H1 (cell line): ENCODE measurements at regions not wholly inside any gene's neighbourhood (a gene's known extent, or its start where the extent isn't known, plus 50 kb on each side); places are given as distances from the start of the nearest gene placed in this dataset.

Source experiments
- CTCF ChIA-PET: fragments of 300-600 bp; sonication (Branson Sonifier 250); formaldehyde crosslinking; loops from one replicate; lab custom pipeline; 2021; ENCODE audit not compliant: partially characterized antibody; lab: Charles Lee
- POLR2A ChIA-PET: fragments of 300-600 bp; sonication (Branson Sonifier 250); formaldehyde crosslinking; loops from one replicate; lab custom pipeline; 2021; ENCODE audit warnings: inconsistent platforms; ENCODE audit not compliant: partially characterized antibody; lab: Charles Lee
- DNase-seq, 2 experiments: peaks; one replicate each; pipeline versions ENCODE4 v3.0.0 to v3.0.0-alpha.2; 2010 to 2022; ENCODE audit warnings: low spot score in 2 of 2, low read depth in 1 of 2, mixed read lengths in 1 of 2
- FAIRE-seq: peaks from 2 replicates; lab custom pipeline; 2011; peaks lifted over from hg19 to GRCh38; lab: Jason Lieb, UNC
- H2AFZ ChIP-seq: 2 replicates; pipeline ENCODE4 v1.8.1; 2012; ENCODE audit warnings: low read length, inconsistent platforms
- H2AK5ac ChIP-seq: 2 replicates; pipeline ENCODE4 v1.6.1; 2013; ENCODE audit warnings: low read depth, low read length
- H2BK120ac ChIP-seq: replicated peaks from 2 replicates; pipeline ENCODE3; 2013; ENCODE audit warnings: low read depth, low read length, inconsistent platforms
- H2BK12ac ChIP-seq: 2 replicates; pipeline ENCODE4 v1.6.1; 2013; ENCODE audit warnings: low read depth, low read length
- H2BK15ac ChIP-seq: 2 replicates; pipeline ENCODE4 v1.6.1; 2013; ENCODE audit warnings: low read length
- H2BK20ac ChIP-seq: 2 replicates; pipeline ENCODE4 v1.6.1; 2013; ENCODE audit warnings: low read length
- H2BK5ac ChIP-seq: 2 replicates; pipeline ENCODE4 v1.6.1; 2013; ENCODE audit warnings: low read depth, low read length
- H3K14ac ChIP-seq: 2 replicates; pipeline ENCODE4 v1.6.1; 2013; ENCODE audit warnings: inconsistent platforms; ENCODE audit not compliant: insufficient read length
- H3K18ac ChIP-seq: 2 replicates; pipeline ENCODE4 v1.6.1; 2013; ENCODE audit warnings: low read length; ENCODE audit errors: extremely low read depth
- H3K23ac ChIP-seq: 2 replicates; pipeline ENCODE4 v1.6.1; 2013; ENCODE audit warnings: inconsistent platforms; ENCODE audit not compliant: insufficient read length
- H3K23me2 ChIP-seq: 2 replicates; pipeline ENCODE4 v1.6.1; 2013; ENCODE audit warnings: low read depth, low read length
- H3K27ac ChIP-seq: 2 replicates; pipeline ENCODE4 v1.6.1; 2011; ENCODE audit warnings: low read depth, low read length, inconsistent platforms
- H3K27me3 ChIP-seq, 4 experiments: replicated peaks in 1 of 4; 1 replicate in 1 of 4; 2 replicates in 3 of 4; pipeline versions ENCODE4 v1.6.1 to v1.8.1; 2011 to 2013; ENCODE audit warnings: low read length in 3 of 4, mild to moderate bottlenecking in 3 of 4, inconsistent platforms in 2 of 4, mixed read lengths in 2 of 4, moderate library complexity in 1 of 4; ENCODE audit not compliant: control insufficient read depth in 3 of 4, insufficient read depth in 3 of 4; ENCODE audit errors: extremely low read depth in 1 of 4
- H3K36me3 ChIP-seq, 4 experiments: 2 replicates each; pipeline versions ENCODE4 v1.6.1 to v1.8.1; 2011 to 2013; ENCODE audit warnings: mild to moderate bottlenecking in 4 of 4, low read length in 3 of 4, moderate library complexity in 2 of 4, control low read depth in 1 of 4, inconsistent platforms in 1 of 4; ENCODE audit not compliant: insufficient read depth in 4 of 4, control insufficient read depth in 2 of 4
- H3K4ac ChIP-seq: replicated peaks from 2 replicates; pipeline ENCODE3; 2013; ENCODE audit warnings: low read length, low read depth, mixed read lengths, inconsistent platforms; ENCODE audit not compliant: insufficient read length
- H3K4me1 ChIP-seq, 4 experiments: replicated peaks in 1 of 4; 1 replicate in 1 of 4; 2 replicates in 3 of 4; pipeline versions ENCODE4 v1.6.1 to v1.8.1; 2011 to 2013; ENCODE audit warnings: low read length in 3 of 4, inconsistent platforms in 2 of 4, mixed read lengths in 1 of 4; ENCODE audit not compliant: insufficient read depth in 4 of 4, control insufficient read depth in 3 of 4
- H3K4me2 ChIP-seq, 2 experiments: 2 replicates each; pipeline versions ENCODE4 v1.6.1 to v1.8.1; 2011 to 2013; ENCODE audit warnings: low read depth in 2 of 2, low read length in 2 of 2, control low read depth in 1 of 2, inconsistent platforms in 1 of 2, mild to moderate bottlenecking in 1 of 2; ENCODE audit not compliant: insufficient read depth in 1 of 2
- H3K4me3 ChIP-seq, 4 experiments: fragments of 200-600, 300-600 bp in 1 of 4; sonication (generic), shearing (Covaris generic), sonication (Bioruptor Twin) in 1 of 4; 2 replicates each; pipeline versions ENCODE4 v1.5.1 to v1.8.1; 2011 to 2016; ENCODE audit warnings: low read length in 4 of 4, low read depth in 3 of 4, control low read depth in 2 of 4, inconsistent platforms in 2 of 4, mild to moderate bottlenecking in 2 of 4, mixed read lengths in 1 of 4, moderate library complexity in 1 of 4; ENCODE audit not compliant: insufficient read depth in 2 of 4; ENCODE audit errors: extremely low read depth in 1 of 4
- H3K56ac ChIP-seq: replicated peaks from 2 replicates; pipeline ENCODE3; 2013; ENCODE audit warnings: low read depth, mild to moderate bottlenecking, mixed read lengths, low read length, inconsistent platforms; ENCODE audit not compliant: insufficient read length
- H3K79me1 ChIP-seq: 2 replicates; pipeline ENCODE4 v1.6.1; 2013; ENCODE audit warnings: low read depth, low read length, control low read depth
- H3K79me2 ChIP-seq, 2 experiments: 2 replicates each; pipeline versions ENCODE4 v1.6.1 to v1.8.1; 2012 to 2013; ENCODE audit warnings: low read length in 2 of 2, mild to moderate bottlenecking in 2 of 2, inconsistent platforms in 1 of 2; ENCODE audit not compliant: insufficient read depth in 2 of 2, control insufficient read depth in 1 of 2
- H3K9ac ChIP-seq, 4 experiments: replicated peaks in 1 of 4; 1 replicate in 1 of 4; 2 replicates in 3 of 4; pipeline versions ENCODE4 v1.6.1 to v1.8.1; 2011 to 2013; ENCODE audit warnings: low read depth in 3 of 4, low read length in 3 of 4, control low read depth in 2 of 4, mild to moderate bottlenecking in 2 of 4, moderate library complexity in 2 of 4, inconsistent platforms in 1 of 4; ENCODE audit errors: extremely low read depth in 1 of 4
- H3K9me3 ChIP-seq, 2 experiments: 2 replicates each; pipeline versions ENCODE4 v1.6.1 to v1.8.1; 2012 to 2013; ENCODE audit warnings: mild to moderate bottlenecking in 2 of 2, moderate library complexity in 2 of 2, control low read depth in 1 of 2, inconsistent platforms in 1 of 2, low read depth in 1 of 2, low read length in 1 of 2, mixed read lengths in 1 of 2; ENCODE audit not compliant: insufficient read depth in 2 of 2
- H4K20me1 ChIP-seq, 2 experiments: replicated peaks in 1 of 2; 2 replicates each; pipeline versions ENCODE3 to v1.8.1; 2011 to 2013; ENCODE audit warnings: inconsistent platforms in 2 of 2, low read length in 2 of 2, mild to moderate bottlenecking in 1 of 2; ENCODE audit not compliant: insufficient read depth in 2 of 2, control insufficient read depth in 1 of 2
- H4K5ac ChIP-seq: 2 replicates; pipeline ENCODE4 v1.6.1; 2013; ENCODE audit warnings: low read length, low read depth, mixed read lengths, inconsistent platforms; ENCODE audit not compliant: insufficient read length
- H4K8ac ChIP-seq: 2 replicates; pipeline ENCODE4 v1.8.0; 2013; ENCODE audit warnings: mild to moderate bottlenecking, moderate library complexity, low read length, inconsistent platforms; ENCODE audit not compliant: insufficient read depth; ENCODE audit errors: extremely low read depth
- H4K91ac ChIP-seq: replicated peaks from 2 replicates; pipeline ENCODE3; 2013; ENCODE audit warnings: low read length, mixed read lengths, inconsistent platforms; ENCODE audit not compliant: insufficient read length
- USF2 ChIP-seq: IDR thresholded peaks from 2 replicates; pipeline ENCODE4 v1.6.1; 2011; ENCODE audit warnings: low read length, improper control_type of control experiment
- WGBS, 2 experiments: shearing (Covaris generic) in 1 of 2; methylation state at CpG; one replicate each; pipeline versions ENCODE4 v1.1.6 to v1.1.7; 2013 to 2015; ENCODE audit warnings: low lambda C conversion rate in 2 of 2, mixed read lengths in 2 of 2, inconsistent platforms in 1 of 2, low coverage in 1 of 2, missing lambda C conversion rate in 1 of 2; ENCODE audit not compliant: insufficient replicate concordance in 2 of 2, insufficient coverage in 1 of 2, insufficient read length in 1 of 2; ENCODE audit errors: extremely low coverage in 1 of 2, missing lambda C conversion rate in 1 of 2; 5-methylcytosine and 5-hydroxymethylcytosine counted together

GRCh38 chr10:30527623-30528428 is 93.8 kb downstream of the MAP3K8 start:
- Histone ChIP-seq H2BK20ac (no peak overlapping the region), H3K4me3 (no peak overlapping the region), H2BK5ac (no peak overlapping the region), H4K8ac (no peak overlapping the region), H2BK120ac (peak overlapping the region; percentile 36), H4K91ac (no peak overlapping the region), H3K27ac (no peak overlapping the region), H3K4me1 (peaks cover 0 to 17% (median 0%) of the 10 kb centered on the region in 4 experiments; a peak in 5 of 7 replicates), H3K23ac (no peak overlapping the region), H4K20me1 (no peaks in the 10 kb centered on the region), H3K36me3 (no peaks in the 10 kb centered on the region), H4K5ac (no peak overlapping the region), H3K79me2 (no peaks in the 10 kb centered on the region), H3K23me2 (no peaks in the 10 kb centered on the region), H3K27me3 (no peaks in the 10 kb centered on the region), H3K56ac (no peak overlapping the region), H3K9ac (no peak overlapping the region), H3K4ac (no peak overlapping the region), H2BK12ac (peak overlapping the region; percentile 90), H2AK5ac (0 out of 2 replicates have a peak overlapping the region, but pooled peaks have one; percentile 65), H2BK15ac (no peak overlapping the region), H3K9me3 (no peaks in the 10 kb centered on the region), H3K4me2 (no peak overlapping the region; a peak in 1 of 4 replicates), H3K79me1 (no peaks in the 10 kb centered on the region), H2AFZ (no peak overlapping the region), H3K14ac (no peak overlapping the region), H3K18ac (no peak overlapping the region)
- DNase-seq: no peak
- ChIA-PET POLR2A (interaction anchor here (0.6 to 1.5 kb wide), 3 partner anchors 10 to 1002 kb away, joined by 3 to 5 read pairs (median 3); no protein-coding TSS in a partner anchor), CTCF (interaction anchor here (0.7 to 3.6 kb wide), 11 partner anchors 9 to 153 kb away, joined by 3 to 10 read pairs (median 4); no protein-coding TSS in a partner anchor)
- TF ChIP-seq USF2: no peak
- FAIRE-seq: no peak
- 70% methylated on average over 12 of the region's 12 CpGs; no CpG with 5 or more reads in 1 of the 2 experiments for WGBS, 2 experiments
